Immature natural killer cell (primary cell): ENCODE measurements at regions not wholly inside any gene's neighbourhood (a gene's known extent, or its start where the extent isn't known, plus 50 kb on each side); places are given as distances from the start of the nearest gene placed in this dataset.
A peak's percentile ranks its signal among the peaks of the same experiment; 100 is the strongest.

Experiments
- DNase-seq, 3 donors: peaks; one replicate each; pipeline ENCODE4 v3.0.0; 2022; ENCODE audit warnings: mixed read lengths in 1 of 3
- H3K27ac Mint-ChIP-seq, 6 donors: one replicate each; pipeline ENCODE4 v1.8.0; 2020; ENCODE audit warnings: mixed read lengths in 6 of 6, mild to moderate bottlenecking in 5 of 6, inconsistent platforms in 4 of 6, moderate library complexity in 3 of 6
- H3K27me3 Mint-ChIP-seq, 3 donors: one replicate each; pipeline ENCODE4 v1.8.0; 2020 to 2021; ENCODE audit warnings: low read depth in 3 of 3, mild to moderate bottlenecking in 3 of 3, mixed read lengths in 3 of 3, moderate library complexity in 3 of 3, inconsistent platforms in 1 of 3
- H3K36me3 Mint-ChIP-seq, 3 donors: one replicate each; pipeline ENCODE4 v1.8.0; 2020; ENCODE audit warnings: mixed read lengths in 3 of 3, inconsistent platforms in 2 of 3, mild to moderate bottlenecking in 2 of 3
- H3K4me1 Mint-ChIP-seq, 2 donors: one replicate each; pipeline ENCODE4 v1.8.0; 2020; ENCODE audit warnings: inconsistent platforms in 2 of 2, mild to moderate bottlenecking in 2 of 2, mixed read lengths in 2 of 2, moderate library complexity in 1 of 2
- H3K4me3 Mint-ChIP-seq, 5 donors: one replicate each; pipeline ENCODE4 v1.8.0; 2020; ENCODE audit warnings: mild to moderate bottlenecking in 5 of 5, mixed read lengths in 5 of 5, inconsistent platforms in 3 of 5, moderate library complexity in 3 of 5
- H3K9me3 Mint-ChIP-seq, 6 donors: one replicate each; pipeline ENCODE4 v1.8.0; 2020; ENCODE audit warnings: mild to moderate bottlenecking in 6 of 6, mixed read lengths in 6 of 6, inconsistent platforms in 4 of 6, moderate library complexity in 3 of 6

GRCh38 chr5:116389601-116390000 is 185.0 kb downstream of the SEMA6A start:
- no peak overlapping the region for H3K27ac Mint-ChIP-seq
- DNase-seq: no peak
- peaks cover 0 to 6% (median 0%) of the 10 kb centered on the region in 6 donors for H3K9me3 Mint-ChIP-seq
- peaks cover 0 to 3% (median 1%) of the 10 kb centered on the region in 3 donors for H3K27me3 Mint-ChIP-seq
- H3K36me3 Mint-ChIP-seq: peaks cover 23 to 34% (median 25%) of the 10 kb centered on the region in 3 donors
- H3K4me1 Mint-ChIP-seq: no peaks in the 10 kb centered on the region
- no peak overlapping the region for H3K4me3 Mint-ChIP-seq

- no peak overlapping the region for H3K27ac Mint-ChIP-seq
Observed at GRCh38 chr5:116388564-116389258, 185.9 kb downstream of the SEMA6A start.

GRCh38 chr5:116387738-116388137 is 186.9 kb downstream of the SEMA6A start:
- H3K4me1 Mint-ChIP-seq: no peaks in the 10 kb centered on the region
- no peak for DNase-seq
- H3K4me3 Mint-ChIP-seq: no peak overlapping the region
- H3K27me3 Mint-ChIP-seq: peaks cover 0 to 3% (median 1%) of the 10 kb centered on the region in 3 donors
- H3K9me3 Mint-ChIP-seq: peaks cover 0 to 6% (median 0%) of the 10 kb centered on the region in 6 donors
- H3K27ac Mint-ChIP-seq: no peak overlapping the region
- peaks cover 22 to 36% (median 23%) of the 10 kb centered on the region in 3 donors for H3K36me3 Mint-ChIP-seq

More at GRCh38 chr5:116388564-116389258, 185.9 kb downstream of the SEMA6A start:
- DNase-seq: no peak
- H3K9me3 Mint-ChIP-seq: peaks cover 0 to 6% (median 0%) of the 10 kb centered on the region in 6 donors
- peaks cover 0 to 3% (median 1%) of the 10 kb centered on the region in 3 donors for H3K27me3 Mint-ChIP-seq
- H3K36me3 Mint-ChIP-seq: peaks cover 21 to 27% (median 25%) of the 10 kb centered on the region in 3 donors
- H3K4me1 Mint-ChIP-seq: no peaks in the 10 kb centered on the region
- no peak overlapping the region for H3K4me3 Mint-ChIP-seq

GRCh38 chr5:116386633-116387032 is 188.0 kb downstream of the SEMA6A start:
- Mint-ChIP-seq H3K36me3 (peaks cover 30 to 31% (median 31%) of the 10 kb centered on the region in 3 donors), H3K9me3 (peaks cover 0 to 6% (median 0%) of the 10 kb centered on the region in 6 donors), H3K27me3 (peaks cover 0 to 1% (median 0%) of the 10 kb centered on the region in 3 donors), H3K4me1 (no peaks in the 10 kb centered on the region), H3K4me3 (no peak overlapping the region), H3K27ac (no peak overlapping the region)
- no peak for DNase-seq

- peaks cover 0 to 6% (median 0%) of the 10 kb centered on the region in 6 donors for H3K9me3 Mint-ChIP-seq
- H3K4me1 Mint-ChIP-seq: peaks cover 3 to 5% of the 10 kb centered on the region in 2 donors
- H3K27me3 Mint-ChIP-seq: peaks cover 0 to 1% (median 0%) of the 10 kb centered on the region in 3 donors
- H3K4me3 Mint-ChIP-seq: no peak overlapping the region
- no peak for DNase-seq
- H3K36me3 Mint-ChIP-seq: peaks cover 26 to 34% (median 26%) of the 10 kb centered on the region in 3 donors
- peak overlapping the region in 1 of 6 donors; percentile 5 for H3K27ac Mint-ChIP-seq
Observed at GRCh38 chr5:116382874-116383266, 191.8 kb downstream of the SEMA6A start.

GRCh38 chr5:116382032-116382873 is 192.4 kb downstream of the SEMA6A start:
- Mint-ChIP-seq H3K27me3 (peaks cover 0 to 1% (median 0%) of the 10 kb centered on the region in 3 donors), H3K4me1 (peaks cover 3 to 5% of the 10 kb centered on the region in 2 donors), H3K36me3 (peaks cover 22 to 34% (median 26%) of the 10 kb centered on the region in 3 donors), H3K4me3 (no peak overlapping the region), H3K27ac (peak overlapping the region in 1 of 6 donors; percentile 5), H3K9me3 (peaks cover 0 to 3% (median 0%) of the 10 kb centered on the region in 6 donors)
- no peak for DNase-seq

GRCh38 chr5:116381201-116381600 is 193.4 kb downstream of the SEMA6A start:
- peaks cover 0 to 1% (median 0%) of the 10 kb centered on the region in 3 donors for H3K27me3 Mint-ChIP-seq
- no peak overlapping the region for H3K27ac Mint-ChIP-seq
- H3K36me3 Mint-ChIP-seq: peaks cover 23 to 28% (median 27%) of the 10 kb centered on the region in 3 donors
- H3K4me1 Mint-ChIP-seq: peaks cover 3 to 5% of the 10 kb centered on the region in 2 donors
- H3K9me3 Mint-ChIP-seq: peaks cover 0 to 3% (median 0%) of the 10 kb centered on the region in 6 donors
- no peak for DNase-seq
- H3K4me3 Mint-ChIP-seq: no peak overlapping the region

GRCh38 chr5:116380621-116381020 is 194.0 kb downstream of the SEMA6A start:
- Mint-ChIP-seq H3K36me3 (peaks cover 21 to 23% (median 22%) of the 10 kb centered on the region in 3 donors), H3K27ac (no peak overlapping the region), H3K27me3 (peaks cover 0 to 1% (median 0%) of the 10 kb centered on the region in 3 donors), H3K4me1 (peaks cover 3 to 5% of the 10 kb centered on the region in 2 donors), H3K4me3 (no peak overlapping the region), H3K9me3 (peaks cover 0 to 1% (median 0%) of the 10 kb centered on the region in 6 donors)
- DNase-seq: no peak

GRCh38 chr5:116379306-116379705 is 195.3 kb downstream of the SEMA6A start:
- H3K4me1 Mint-ChIP-seq: peaks cover 3 to 5% of the 10 kb centered on the region in 2 donors
- H3K9me3 Mint-ChIP-seq: no peaks in the 10 kb centered on the region
- peaks cover 19 to 21% (median 20%) of the 10 kb centered on the region in 3 donors for H3K36me3 Mint-ChIP-seq
- H3K4me3 Mint-ChIP-seq: no peak overlapping the region
- DNase-seq: no peak
- H3K27me3 Mint-ChIP-seq: peaks cover 0 to 1% (median 0%) of the 10 kb centered on the region in 3 donors
- H3K27ac Mint-ChIP-seq: no peak overlapping the region

GRCh38 chr5:116378777-116379121 is 195.9 kb downstream of the SEMA6A start:
- no peak overlapping the region for H3K4me3 Mint-ChIP-seq
- peaks cover 4 to 8% of the 10 kb centered on the region in 2 donors for H3K4me1 Mint-ChIP-seq
- H3K9me3 Mint-ChIP-seq: no peaks in the 10 kb centered on the region
- peaks cover 16 to 20% (median 19%) of the 10 kb centered on the region in 3 donors for H3K36me3 Mint-ChIP-seq
- H3K27ac Mint-ChIP-seq: no peak overlapping the region
- H3K27me3 Mint-ChIP-seq: peaks cover 0 to 1% (median 0%) of the 10 kb centered on the region in 3 donors
- DNase-seq: no peak

GRCh38 chr5:116378007-116378776 is 196.4 kb downstream of the SEMA6A start:
- Mint-ChIP-seq H3K36me3 (peaks cover 16 to 20% (median 16%) of the 10 kb centered on the region in 3 donors), H3K9me3 (no peaks in the 10 kb centered on the region), H3K4me1 (peaks cover 10 to 14% of the 10 kb centered on the region in 2 donors), H3K4me3 (no peak overlapping the region), H3K27ac (peak overlapping the region in 1 of 6 donors; percentile 2), H3K27me3 (peaks cover 0 to 1% (median 0%) of the 10 kb centered on the region in 3 donors)
- no peak for DNase-seq

GRCh38 chr5:116377276-116378006 is 197.2 kb downstream of the SEMA6A start:
- peaks cover 17 to 21% of the 10 kb centered on the region in 2 donors for H3K4me1 Mint-ChIP-seq
- peaks cover 12 to 16% (median 16%) of the 10 kb centered on the region in 3 donors for H3K36me3 Mint-ChIP-seq
- peaks cover 0 to 1% (median 0%) of the 10 kb centered on the region in 3 donors for H3K27me3 Mint-ChIP-seq
- H3K4me3 Mint-ChIP-seq: no peak overlapping the region
- DNase-seq: no peak
- H3K9me3 Mint-ChIP-seq: no peaks in the 10 kb centered on the region
- no peak overlapping the region for H3K27ac Mint-ChIP-seq
